ENCODE measurements at regions not wholly inside any gene's neighbourhood (a gene's known extent, or its start where the extent isn't known, plus 50 kb on each side); places are given as distances from the start of the nearest gene placed in this dataset.

DNA sequence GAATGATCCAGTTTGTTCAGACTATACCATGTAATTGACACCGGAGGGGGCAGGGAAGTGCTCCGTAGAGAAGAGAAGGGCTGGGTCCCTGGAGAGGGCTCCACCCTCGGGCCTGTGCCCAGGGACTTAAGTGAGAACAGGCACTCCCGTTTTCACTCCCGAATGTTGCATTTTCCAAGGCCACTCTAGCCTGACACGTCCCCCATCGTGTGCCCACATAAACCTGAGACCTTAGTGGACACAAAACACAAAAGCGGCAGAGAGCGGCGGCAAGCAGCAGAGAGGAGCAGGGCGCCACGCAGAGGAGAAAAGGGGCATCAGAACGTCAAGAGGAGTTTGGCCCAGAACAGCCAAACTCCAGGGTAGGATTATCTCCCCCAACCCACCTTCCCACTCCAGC lies 1405.1 kb downstream of the GRIK2 start:
- TF ChIP-seq FOXM1 (IDR thresholded peaks at IDR 0.05; ENCODE audit: borderline replicate concordance): no peak
- no peak for TF ChIP-seq SUZ12 (IDR thresholded peaks at IDR 0.05)
- no peak for TF ChIP-seq BHLHE40 (IDR thresholded peaks at IDR 0.05; ENCODE audit: borderline replicate concordance)
- TF ChIP-seq ELF4 (IDR thresholded peaks at IDR 0.05): no peak
- TF ChIP-seq FOXK2 (IDR thresholded peaks at IDR 0.05): no peak
- TF ChIP-seq FOXA1 (IDR thresholded peaks at IDR 0.05): no peak
- TF ChIP-seq L3MBTL2 (conservative IDR thresholded peaks at IDR 0.05): no peak
- no peak for TF ChIP-seq TARDBP (IDR thresholded peaks at IDR 0.05)
